NCI-H748 (cell line): ENCODE measurements at regions not wholly inside any gene's neighbourhood (a gene's known extent, or its start where the extent isn't known, plus 50 kb on each side); places are given as distances from the start of the nearest gene placed in this dataset.

Source experiments
- DNase-seq: peaks from one replicate; lab custom pipeline; 2025; ENCODE audit not compliant: unreplicated experiment; lab: John Stamatoyannopoulos, UW

DNA sequence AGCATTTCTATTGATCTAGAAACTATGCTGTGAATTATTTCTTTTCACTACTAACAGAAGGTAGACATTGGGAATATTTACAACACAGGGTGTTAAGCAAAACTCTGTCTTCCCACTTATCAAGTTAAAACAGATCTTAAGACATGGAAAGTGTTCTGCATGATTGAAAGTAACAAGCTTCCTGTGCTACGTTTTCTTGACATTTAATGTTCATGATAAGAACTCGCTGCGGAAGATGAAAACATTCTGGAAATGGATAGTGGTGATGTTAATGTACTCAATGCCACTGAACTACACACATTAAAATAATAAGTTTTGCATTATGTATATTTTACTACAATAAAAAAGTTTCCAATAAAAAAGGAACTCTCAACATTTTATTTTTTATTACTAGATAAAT lies 74.4 kb upstream of the SCN7A start:
- DNase-seq, result no peak

DNA sequence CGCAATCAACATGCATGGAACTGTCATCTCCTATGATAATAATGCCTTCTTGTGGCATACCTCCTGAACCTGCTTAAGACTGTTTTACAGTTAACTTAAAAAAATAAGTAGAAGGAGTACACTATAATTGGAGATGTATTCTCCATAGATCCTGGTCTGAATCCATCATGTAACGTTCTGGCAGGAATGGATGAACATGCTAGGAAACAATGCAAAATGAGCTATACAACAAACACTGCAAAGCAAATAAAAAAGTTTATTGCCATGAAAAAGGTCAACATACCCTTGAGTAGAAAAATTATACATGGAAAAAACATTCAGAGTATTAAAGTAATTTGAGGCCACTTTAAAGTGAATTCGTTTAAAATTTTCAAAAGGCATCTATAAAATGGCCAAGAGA lies 71.5 kb upstream of the SCN7A start:
- no peak for DNase-seq

DNA sequence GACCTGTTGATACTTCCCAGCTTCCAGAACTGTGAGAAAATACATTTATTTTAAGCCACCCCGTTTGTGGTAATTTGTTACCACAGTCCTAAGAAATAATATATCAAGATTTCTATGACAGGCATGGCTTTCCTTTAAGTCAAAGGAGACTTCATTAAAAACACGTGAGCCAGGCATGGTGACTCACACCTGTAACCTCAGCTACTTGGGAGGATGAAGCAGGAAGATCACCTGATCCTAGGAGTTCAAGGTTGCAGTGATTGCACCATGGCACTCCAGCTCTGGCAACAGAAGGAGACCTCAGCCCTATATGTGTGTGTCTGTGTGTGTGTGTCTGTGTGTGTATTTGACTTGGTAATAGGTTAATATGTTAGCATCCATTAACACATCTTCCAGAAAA lies 69.8 kb upstream of the SCN7A start:
- DNase-seq, result no peak

DNA sequence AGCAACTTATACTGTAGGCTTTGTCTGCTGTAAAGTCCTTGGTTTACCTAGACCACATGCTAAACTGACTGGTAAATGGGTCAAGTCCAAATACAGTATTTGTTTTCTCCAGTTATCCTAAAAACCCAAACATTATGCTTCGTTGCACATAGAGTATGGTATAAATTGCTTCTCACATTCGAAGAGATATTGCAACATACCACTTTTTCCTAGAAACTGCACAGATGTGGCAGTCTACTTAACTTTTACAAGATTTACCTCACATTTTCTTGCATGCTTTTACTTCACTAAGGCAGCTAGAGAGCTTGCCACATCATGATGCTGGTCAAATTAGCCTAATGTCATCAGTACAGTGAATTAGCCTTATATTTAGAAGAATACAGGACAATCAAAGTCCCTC lies 66.0 kb upstream of the SCN7A start:
- DNase-seq, result no peak

DNA sequence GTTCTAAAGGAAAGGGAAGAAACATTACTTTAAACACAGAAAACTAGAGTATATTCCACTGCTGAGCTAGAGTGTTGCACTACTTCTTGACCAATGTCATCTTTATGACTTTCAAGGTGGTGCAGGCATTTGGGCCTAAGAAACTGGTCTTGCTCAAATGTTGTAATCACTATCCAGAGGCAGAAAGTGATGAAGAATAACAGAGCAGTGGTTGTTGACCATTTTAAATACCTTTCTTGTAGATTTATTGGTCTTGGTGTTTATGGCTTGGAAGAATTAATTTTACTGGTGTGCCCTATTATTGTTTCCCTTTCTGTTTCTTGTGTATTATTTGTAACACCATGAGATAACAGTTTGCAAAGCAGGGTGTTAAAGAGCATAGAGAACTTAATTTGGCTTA lies 56.9 kb upstream of the SCN7A start:
- no peak for DNase-seq

DNA sequence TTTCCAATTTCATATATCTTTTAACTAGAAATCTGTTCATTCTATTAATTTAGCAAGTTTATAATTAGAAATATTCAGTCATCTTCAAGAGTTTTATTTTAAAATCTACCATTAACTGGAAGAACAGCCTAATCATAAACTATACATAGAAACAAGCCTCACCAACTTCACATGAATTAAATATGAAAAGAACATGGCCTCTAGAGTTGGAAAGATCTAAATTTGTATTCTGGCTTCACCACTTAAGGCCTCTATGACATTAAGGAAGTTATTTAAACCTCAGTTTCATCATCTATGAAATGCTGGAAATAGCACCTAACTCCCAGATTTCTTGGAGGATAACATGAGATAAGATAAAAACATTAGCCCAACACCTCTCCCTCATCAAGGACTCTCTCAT lies 51.4 kb upstream of the SCN7A start:
- DNase-seq, result no peak
